HEK293T (cell line): ENCODE measurements at regions not wholly inside any gene's neighbourhood (a gene's known extent, or its start where the extent isn't known, plus 50 kb on each side); places are given as distances from the start of the nearest gene placed in this dataset.

Experiments used
- ARNT ChIP-seq: fragments of 450-650 bp; IDR thresholded peaks from 2 replicates; pipeline ENCODE4 v1.6.1; 2017; ENCODE audit warnings: mild to moderate bottlenecking
- BHLHE40 ChIP-seq: fragments of 450-650 bp; IDR thresholded peaks from 2 replicates; pipeline ENCODE4 v1.6.1; 2016; ENCODE audit warnings: mild to moderate bottlenecking, moderate library complexity, borderline replicate concordance
- CTBP1 ChIP-seq: fragments of 450-650 bp; IDR thresholded peaks from 2 replicates; pipeline ENCODE4 v1.6.1; 2016; ENCODE audit warnings: borderline replicate concordance
- ELF4 ChIP-seq: fragments of 450-650 bp; IDR thresholded peaks from 2 replicates; pipeline ENCODE4 v1.6.1; 2017; ENCODE audit warnings: antibody characterized with exemption
- FOXK2 ChIP-seq: fragments of 450-650 bp; IDR thresholded peaks from 2 replicates; pipeline ENCODE4 v1.6.1; 2016; ENCODE audit warnings: mild to moderate bottlenecking
- FOXM1 ChIP-seq: fragments of 450-650 bp; IDR thresholded peaks from 2 replicates; pipeline ENCODE4 v1.6.1; 2017; ENCODE audit warnings: mild to moderate bottlenecking, borderline replicate concordance
- L3MBTL2 ChIP-seq: fragments of 450-650 bp; conservative IDR thresholded peaks from 2 replicates; pipeline ENCODE4 v1.6.1; 2016; ENCODE audit warnings: mild to moderate bottlenecking
- LEF1 ChIP-seq: fragments of 450-650 bp; IDR thresholded peaks from 2 replicates; pipeline ENCODE4 v1.6.1; 2017; ENCODE audit warnings: mild to moderate bottlenecking, borderline replicate concordance
- SP1 ChIP-seq: fragments of 450-650 bp; IDR thresholded peaks from 2 replicates; pipeline ENCODE4 v1.6.1; 2017
- SUZ12 ChIP-seq: fragments of 450-650 bp; IDR thresholded peaks from 2 replicates; pipeline ENCODE4 v1.6.1; 2016; ENCODE audit warnings: mild to moderate bottlenecking
- TARDBP ChIP-seq: fragments of 450-650 bp; IDR thresholded peaks from 2 replicates; pipeline ENCODE4 v1.6.1; 2016
- ZNF384 ChIP-seq: fragments of 450-650 bp; IDR thresholded peaks from 2 replicates; pipeline ENCODE4 v1.6.1; 2016
- TF ChIP-seq, protein P1 (sequence below): fragments of 450-650 bp; IDR thresholded peaks from 2 replicates; pipeline ENCODE4 v1.6.1; 2016

DNA sequence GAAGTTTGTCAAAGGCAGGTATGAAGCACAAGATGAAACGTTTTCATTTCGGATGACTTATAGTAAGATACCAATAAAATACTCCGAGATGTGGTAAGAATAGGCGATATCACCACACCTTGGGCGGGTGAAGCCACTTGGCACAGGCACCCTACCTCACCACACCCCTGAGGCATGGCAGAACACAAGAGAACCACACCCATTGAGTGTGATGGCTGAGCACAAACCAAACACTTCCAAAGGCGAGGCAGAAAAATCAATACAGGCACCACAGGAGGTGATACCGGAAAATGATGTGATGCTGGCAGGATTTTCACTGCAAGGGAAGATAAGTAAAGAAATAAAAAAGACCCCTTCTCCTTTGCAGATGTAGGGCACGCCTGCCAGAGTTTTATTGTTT lies 332.9 kb upstream of the PRDM1 start:
- TF ChIP-seq ELF4, result no peak
- no peak for TF ChIP-seq L3MBTL2
- TF ChIP-seq SP1, result no peak
- no peak for TF ChIP-seq TARDBP
- TF ChIP-seq, protein P1, sequence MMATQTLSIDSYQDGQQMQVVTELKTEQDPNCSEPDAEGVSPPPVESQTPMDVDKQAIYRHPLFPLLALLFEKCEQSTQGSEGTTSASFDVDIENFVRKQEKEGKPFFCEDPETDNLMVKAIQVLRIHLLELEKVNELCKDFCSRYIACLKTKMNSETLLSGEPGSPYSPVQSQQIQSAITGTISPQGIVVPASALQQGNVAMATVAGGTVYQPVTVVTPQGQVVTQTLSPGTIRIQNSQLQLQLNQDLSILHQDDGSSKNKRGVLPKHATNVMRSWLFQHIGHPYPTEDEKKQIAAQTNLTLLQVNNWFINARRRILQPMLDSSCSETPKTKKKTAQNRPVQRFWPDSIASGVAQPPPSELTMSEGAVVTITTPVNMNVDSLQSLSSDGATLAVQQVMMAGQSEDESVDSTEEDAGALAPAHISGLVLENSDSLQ, result no peak
- TF ChIP-seq FOXK2, result no peak
- no peak for TF ChIP-seq ARNT
- no peak for TF ChIP-seq CTBP1
- TF ChIP-seq BHLHE40, result no peak
- TF ChIP-seq SUZ12, result no peak
- TF ChIP-seq ZNF384, result no peak
- TF ChIP-seq FOXM1, result no peak
- TF ChIP-seq LEF1, result no peak
